Activated naive CD4-positive, alpha-beta T cell treated with anti-CD3 and anti-CD28 coated beads, Interleukin-2, amount 10 ng/mL, durations not matched to agents 7 days and 5 days (primary cell): ENCODE measurements at regions not wholly inside any gene's neighbourhood (a gene's known extent, or its start where the extent isn't known, plus 50 kb on each side); places are given as distances from the start of the nearest gene placed in this dataset.

Experiments
- CTCF ChIA-PET: fragments of 350-600 bp; sonication (Branson Sonifier 250); formaldehyde crosslinking; loops from one replicate; lab custom pipeline; 2021; ENCODE audit warnings: antibody characterized with exemption; lab: Charles Lee
- DNase-seq: peaks from one replicate; pipeline ENCODE4 v3.0.0-alpha.2; 2020
- H3K27ac Mint-ChIP-seq: one replicate; pipeline ENCODE4 v1.8.0; 2021; ENCODE audit warnings: mild to moderate bottlenecking, moderate library complexity, mixed read lengths
- H3K27me3 Mint-ChIP-seq: one replicate; pipeline ENCODE4 v1.8.0; 2021; ENCODE audit warnings: mild to moderate bottlenecking, mixed read lengths
- H3K36me3 Mint-ChIP-seq: one replicate; pipeline ENCODE4 v1.8.0; 2021; ENCODE audit warnings: mixed read lengths
- H3K4me1 Mint-ChIP-seq: one replicate; pipeline ENCODE4 v1.8.0; 2021; ENCODE audit warnings: mixed read lengths
- H3K4me3 Mint-ChIP-seq: one replicate; pipeline ENCODE4 v1.8.0; 2021; ENCODE audit warnings: mild to moderate bottlenecking, moderate library complexity, mixed read lengths
- H3K9me3 Mint-ChIP-seq: one replicate; pipeline ENCODE4 v1.8.0; 2021; ENCODE audit warnings: mixed read lengths

- H3K27ac Mint-ChIP-seq, result no peak overlapping the region
Observed at GRCh38 chr6:147841547-147842148, 333.2 kb downstream of the SAMD5 start.

GRCh38 chr6:147849401-147850330 lies 341.2 kb downstream of the SAMD5 start:
- CTCF ChIA-PET, result no interaction called here
- Mint-ChIP-seq H3K4me3 (no peak overlapping the region), H3K27ac (no peak overlapping the region), H3K9me3 (no peaks in the 10 kb centered on the region), H3K4me1 (no peaks in the 10 kb centered on the region), H3K36me3 (no peaks in the 10 kb centered on the region), H3K27me3 (no peaks in the 10 kb centered on the region)
- no peak for DNase-seq

More at GRCh38 chr6:147841547-147842148, 333.2 kb downstream of the SAMD5 start:
- CTCF ChIA-PET, result no interaction called here
- Mint-ChIP-seq H3K4me1 (no peaks in the 10 kb centered on the region), H3K27me3 (no peaks in the 10 kb centered on the region), H3K9me3 (no peaks in the 10 kb centered on the region), H3K36me3 (no peaks in the 10 kb centered on the region), H3K4me3 (no peak overlapping the region)
- DNase-seq, result no peak

- no peaks in the 10 kb centered on the region for H3K27me3 Mint-ChIP-seq
- CTCF ChIA-PET, result no interaction called here
- no peaks in the 10 kb centered on the region for H3K9me3 Mint-ChIP-seq
- H3K4me3 Mint-ChIP-seq, result no peak overlapping the region
- H3K36me3 Mint-ChIP-seq, result no peaks in the 10 kb centered on the region
- H3K27ac Mint-ChIP-seq, result no peak overlapping the region
- DNase-seq, result no peak
- H3K4me1 Mint-ChIP-seq, result no peaks in the 10 kb centered on the region
Observed at GRCh38 chr6:147852772-147853171, 344.3 kb downstream of the SAMD5 start.

- no peak overlapping the region for H3K27ac Mint-ChIP-seq
- H3K4me3 Mint-ChIP-seq, result no peak overlapping the region
- no peak for DNase-seq
- CTCF ChIA-PET, result no interaction called here
- H3K27me3 Mint-ChIP-seq, result no peaks in the 10 kb centered on the region
- H3K9me3 Mint-ChIP-seq, result no peaks in the 10 kb centered on the region
- H3K4me1 Mint-ChIP-seq, result no peaks in the 10 kb centered on the region
- no peaks in the 10 kb centered on the region for H3K36me3 Mint-ChIP-seq
Observed at GRCh38 chr6:147853574-147853973, 345.1 kb downstream of the SAMD5 start.

GRCh38 chr6:147855803-147856482 lies 347.5 kb downstream of the SAMD5 start:
- Mint-ChIP-seq H3K27ac (no peak overlapping the region), H3K27me3 (no peaks in the 10 kb centered on the region), H3K4me3 (no peak overlapping the region), H3K36me3 (no peaks in the 10 kb centered on the region), H3K9me3 (no peaks in the 10 kb centered on the region), H3K4me1 (no peaks in the 10 kb centered on the region)
- CTCF ChIA-PET, result no interaction called here
- DNase-seq, result no peak

GRCh38 chr6:147856687-147857086 lies 348.2 kb downstream of the SAMD5 start:
- Mint-ChIP-seq H3K36me3 (no peaks in the 10 kb centered on the region), H3K27me3 (no peaks in the 10 kb centered on the region), H3K9me3 (no peaks in the 10 kb centered on the region), H3K4me1 (no peaks in the 10 kb centered on the region), H3K4me3 (no peak overlapping the region), H3K27ac (no peak overlapping the region)
- CTCF ChIA-PET, result no interaction called here
- DNase-seq, result no peak

GRCh38 chr6:147858421-147858820 lies 349.9 kb downstream of the SAMD5 start:
- Mint-ChIP-seq H3K36me3 (no peaks in the 10 kb centered on the region), H3K4me1 (no peaks in the 10 kb centered on the region), H3K9me3 (no peaks in the 10 kb centered on the region), H3K4me3 (no peak overlapping the region), H3K27ac (no peak overlapping the region), H3K27me3 (no peaks in the 10 kb centered on the region)
- CTCF ChIA-PET, result no interaction called here
- DNase-seq, result no peak

GRCh38 chr6:147859071-147859470 lies 350.6 kb downstream of the SAMD5 start:
- H3K9me3 Mint-ChIP-seq, result no peaks in the 10 kb centered on the region
- no peaks in the 10 kb centered on the region for H3K27me3 Mint-ChIP-seq
- CTCF ChIA-PET, result no interaction called here
- no peak for DNase-seq
- no peaks in the 10 kb centered on the region for H3K36me3 Mint-ChIP-seq
- no peak overlapping the region for H3K4me3 Mint-ChIP-seq
- H3K27ac Mint-ChIP-seq, result no peak overlapping the region
- H3K4me1 Mint-ChIP-seq, result no peaks in the 10 kb centered on the region

- CTCF ChIA-PET, result no interaction called here
- no peak overlapping the region for H3K4me3 Mint-ChIP-seq
- no peaks in the 10 kb centered on the region for H3K9me3 Mint-ChIP-seq
- no peaks in the 10 kb centered on the region for H3K4me1 Mint-ChIP-seq
- no peak overlapping the region for H3K27ac Mint-ChIP-seq
- no peak for DNase-seq
- no peaks in the 10 kb centered on the region for H3K27me3 Mint-ChIP-seq
- no peaks in the 10 kb centered on the region for H3K36me3 Mint-ChIP-seq
Observed at GRCh38 chr6:147861696-147862095, 353.2 kb downstream of the SAMD5 start.

- H3K27me3 Mint-ChIP-seq, result no peaks in the 10 kb centered on the region
- H3K4me1 Mint-ChIP-seq, result no peaks in the 10 kb centered on the region
- H3K4me3 Mint-ChIP-seq, result no peak overlapping the region
- CTCF ChIA-PET, result no interaction called here
- H3K36me3 Mint-ChIP-seq, result no peaks in the 10 kb centered on the region
- H3K9me3 Mint-ChIP-seq, result no peaks in the 10 kb centered on the region
- no peak for DNase-seq
- H3K27ac Mint-ChIP-seq, result no peak overlapping the region
Observed at GRCh38 chr6:147867433-147868226, 359.1 kb downstream of the SAMD5 start.

- Mint-ChIP-seq H3K27ac (no peak overlapping the region), H3K36me3 (no peaks in the 10 kb centered on the region), H3K4me1 (no peaks in the 10 kb centered on the region), H3K9me3 (no peaks in the 10 kb centered on the region), H3K27me3 (no peaks in the 10 kb centered on the region), H3K4me3 (no peak overlapping the region)
- CTCF ChIA-PET, result no interaction called here
- no peak for DNase-seq
Observed at GRCh38 chr6:147868427-147869190, 360.1 kb downstream of the SAMD5 start.

GRCh38 chr6:147869201-147869600 lies 360.7 kb downstream of the SAMD5 start:
- Mint-ChIP-seq H3K4me3 (no peak overlapping the region), H3K36me3 (no peaks in the 10 kb centered on the region), H3K9me3 (no peaks in the 10 kb centered on the region), H3K27me3 (no peaks in the 10 kb centered on the region), H3K27ac (no peak overlapping the region), H3K4me1 (no peaks in the 10 kb centered on the region)
- DNase-seq, result no peak
- CTCF ChIA-PET, result no interaction called here

- CTCF ChIA-PET, result no interaction called here
- DNase-seq, result no peak
- Mint-ChIP-seq H3K27ac (no peak overlapping the region), H3K4me1 (no peaks in the 10 kb centered on the region), H3K4me3 (no peak overlapping the region), H3K27me3 (no peaks in the 10 kb centered on the region), H3K36me3 (no peaks in the 10 kb centered on the region), H3K9me3 (no peaks in the 10 kb centered on the region)
Observed at GRCh38 chr6:147869869-147870268, 361.4 kb downstream of the SAMD5 start.
